BJ (cell line): ENCODE measurements at regions not wholly inside any gene's neighbourhood (a gene's known extent, or its start where the extent isn't known, plus 50 kb on each side); places are given as distances from the start of the nearest gene placed in this dataset.

Experiments
- CTCF ChIA-PET: fragments of 350-600 bp; formaldehyde crosslinking; extraction: SDS; loops from one replicate; lab custom pipeline; 2021; ENCODE audit warnings: antibody characterized with exemption, inconsistent platforms; lab: Yijun Ruan, JAX
- POLR2A ChIA-PET: fragments of 300-600 bp; sonication (Branson Sonifier 250); formaldehyde crosslinking; extraction: SDS; loops from one replicate; lab custom pipeline; 2021; ENCODE audit warnings: antibody characterized with exemption; lab: Charles Lee
- DNase-seq: peaks from one replicate; pipeline ENCODE4 v3.0.0-alpha.2; 2011; ENCODE audit warnings: low read depth
- H3K27me3 ChIP-seq: 2 replicates; pipeline ENCODE4 v1.6.0; 2011; ENCODE audit warnings: low read length; ENCODE audit not compliant: control insufficient read depth, insufficient read depth
- H3K36me3 ChIP-seq: 2 replicates; pipeline ENCODE4 v1.5.1; 2011; ENCODE audit warnings: low read length; ENCODE audit not compliant: control insufficient read depth, insufficient read depth
- H3K4me3 ChIP-seq: 2 replicates; pipeline ENCODE4 v1.5.1; 2011; ENCODE audit warnings: low read depth, mild to moderate bottlenecking, control low read depth, low read length
- CTCF ChIP-seq: IDR thresholded peaks from 2 replicates; pipeline ENCODE4 v1.5.1; 2011; ENCODE audit warnings: low read depth, mild to moderate bottlenecking, control low read depth, inconsistent platforms, low read length, moderate library complexity; ENCODE audit not compliant: insufficient read depth

GRCh38 chr13:74322562-74322961 lies 188.4 kb upstream of the KLF12 start:
- Histone ChIP-seq H3K4me3 (no peak overlapping the region), H3K36me3 (no peaks in the 10 kb centered on the region), H3K27me3 (no peaks in the 10 kb centered on the region)
- no peak for TF ChIP-seq CTCF
- DNase-seq: no peak
- CTCF ChIA-PET: no interaction called here
- POLR2A ChIA-PET: no interaction called here

GRCh38 chr13:74320282-74320681 lies 186.1 kb upstream of the KLF12 start:
- TF ChIP-seq CTCF: no peak
- POLR2A ChIA-PET: no interaction called here
- Histone ChIP-seq H3K27me3 (no peaks in the 10 kb centered on the region), H3K4me3 (no peak overlapping the region), H3K36me3 (no peaks in the 10 kb centered on the region)
- CTCF ChIA-PET: no interaction called here
- no peak for DNase-seq

- Histone ChIP-seq H3K4me3 (no peak overlapping the region), H3K27me3 (peaks cover 2% of the 10 kb centered on the region; the same call in 1 of the 2 replicates), H3K36me3 (no peaks in the 10 kb centered on the region)
- no peak for TF ChIP-seq CTCF
- ChIA-PET POLR2A (no interaction called here), CTCF (no interaction called here)
- DNase-seq: no peak
Measured at GRCh38 chr13:74316547-74316946, 182.3 kb upstream of the KLF12 start.

- Histone ChIP-seq H3K4me3 (no peak overlapping the region), H3K36me3 (no peaks in the 10 kb centered on the region), H3K27me3 (no peaks in the 10 kb centered on the region; the same call in 1 of the 2 replicates)
- CTCF ChIA-PET: interaction anchor here (1.2 kb wide), 1 partner anchor 15 kb away, joined by 3 read pairs; no protein-coding TSS in a partner anchor
- TF ChIP-seq CTCF: no peak
- POLR2A ChIA-PET: interaction anchor here (0.5 kb wide), 1 partner anchor 539 kb away, joined by 8 read pairs; no protein-coding TSS in a partner anchor
- no peak for DNase-seq
Measured at GRCh38 chr13:74306496-74306895, 172.3 kb upstream of the KLF12 start.

GRCh38 chr13:74305876-74306275 lies 171.7 kb upstream of the KLF12 start:
- ChIA-PET CTCF (interaction anchor here (1.2 kb wide), 1 partner anchor 14 kb away, joined by 3 read pairs; no protein-coding TSS in a partner anchor), POLR2A (interaction anchor here (0.5 kb wide), 1 partner anchor 539 kb away, joined by 8 read pairs; no protein-coding TSS in a partner anchor)
- no peak overlapping the region for H3K4me3 ChIP-seq
- no peak for TF ChIP-seq CTCF
- H3K27me3 ChIP-seq: no peaks in the 10 kb centered on the region; the same call in 1 of the 2 replicates
- no peak for DNase-seq
- no peaks in the 10 kb centered on the region for H3K36me3 ChIP-seq
